GM18909 (cell line): ENCODE measurements at regions not wholly inside any gene's neighbourhood (a gene's known extent, or its start where the extent isn't known, plus 50 kb on each side); places are given as distances from the start of the nearest gene placed in this dataset.
"Not testable (repeated sequence)": the region's sequence is repeated elsewhere in the genome, so short reads cannot be mapped to it uniquely, and the experiment has no call there.

ENCODE experiments used
- ATAC-seq: cut with Tn5 transposase; IDR thresholded peaks from one replicate; pipeline ENCODE4 v1.9.1; 2021; ENCODE audit warnings: mild to moderate bottlenecking; ENCODE audit not compliant: unreplicated experiment, poor library complexity

GRCh38 chr4:122100508-122100907, 51.6 kb upstream of the BLTP1 start:
- ATAC-seq = no peak

- no peak for ATAC-seq
Observed at GRCh38 chr4:122099896-122100295, 52.2 kb upstream of the BLTP1 start.

GRCh38 chr4:122091836-122092405, 60.2 kb upstream of the BLTP1 start:
- ATAC-seq = no peak

- ATAC-seq = no peak
Observed at GRCh38 chr4:122091397-122091796, 60.7 kb upstream of the BLTP1 start.

DNA sequence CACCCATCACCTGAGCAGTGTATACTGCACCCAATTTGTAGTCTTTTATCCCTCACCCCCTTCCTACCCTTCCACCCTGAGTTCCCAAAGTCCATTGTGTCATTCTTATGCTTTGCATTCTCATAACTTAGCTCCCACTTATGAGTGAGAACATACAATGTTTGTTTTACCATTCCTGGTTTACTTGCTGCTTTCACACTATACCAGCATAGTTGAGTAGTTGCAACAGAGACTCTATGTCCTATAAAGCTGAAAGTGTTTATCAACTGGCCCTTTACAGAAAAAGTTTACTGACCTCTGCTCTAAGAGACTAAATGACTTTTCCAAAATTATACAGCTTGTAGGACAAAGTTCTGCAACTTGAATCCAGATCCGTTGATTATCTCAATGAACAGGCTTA, 61.1 kb upstream of the BLTP1 start:
- no peak for ATAC-seq

DNA sequence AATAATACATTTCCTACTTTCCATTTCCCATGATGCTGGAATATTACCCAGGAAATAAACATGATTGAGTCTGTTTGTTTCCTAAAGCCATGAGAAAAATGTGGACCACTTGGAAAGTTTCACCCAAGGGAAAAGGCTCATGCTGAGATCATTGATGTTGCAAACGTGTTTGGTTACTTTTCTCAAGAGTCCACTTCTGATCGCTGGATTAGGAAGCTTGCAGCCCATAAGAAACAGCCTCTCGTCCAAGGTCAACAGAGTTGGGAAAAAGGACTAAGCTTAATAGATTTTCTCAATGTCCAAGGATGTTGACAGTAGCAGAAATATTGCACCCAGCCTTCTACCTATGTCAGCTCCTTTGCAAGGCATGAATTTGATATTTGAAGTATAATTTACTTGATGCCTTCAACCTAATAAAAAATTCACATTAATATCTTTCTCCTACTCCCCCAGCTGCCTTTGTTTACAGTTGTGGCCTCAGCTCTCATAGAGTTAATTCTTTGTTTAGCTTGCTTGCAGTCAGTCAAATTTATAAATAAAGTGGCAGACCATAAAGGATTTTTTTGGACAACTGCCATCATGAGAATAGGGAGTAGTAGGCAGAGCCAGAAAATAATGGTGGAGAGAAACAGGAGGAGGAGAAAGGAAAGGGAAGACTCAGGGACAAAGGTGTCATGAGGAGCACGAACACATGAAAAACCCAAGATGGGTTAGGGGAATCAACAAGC, 65.6 kb upstream of the BLTP1 start:
- ATAC-seq = no peak

DNA sequence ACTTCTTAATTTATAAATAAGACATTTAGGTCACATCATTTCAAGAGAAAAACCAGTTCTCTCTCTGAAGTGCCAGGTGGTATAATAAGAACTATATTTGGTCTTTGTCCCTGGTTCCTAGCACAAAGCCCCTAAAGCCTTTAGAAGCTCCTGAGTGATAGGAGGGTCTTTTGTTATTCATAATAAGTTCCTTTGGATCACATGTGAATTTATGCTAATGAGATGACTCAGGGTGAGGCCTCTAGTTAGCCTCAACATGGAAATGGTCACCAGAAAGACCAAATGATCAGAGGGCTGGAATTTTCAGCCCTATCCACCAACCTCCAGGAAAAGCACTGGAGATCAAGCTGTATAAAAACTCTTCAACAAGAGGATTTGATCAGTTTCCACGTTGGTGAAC, 68.1 kb upstream of the BLTP1 start:
- ATAC-seq = no peak

DNA sequence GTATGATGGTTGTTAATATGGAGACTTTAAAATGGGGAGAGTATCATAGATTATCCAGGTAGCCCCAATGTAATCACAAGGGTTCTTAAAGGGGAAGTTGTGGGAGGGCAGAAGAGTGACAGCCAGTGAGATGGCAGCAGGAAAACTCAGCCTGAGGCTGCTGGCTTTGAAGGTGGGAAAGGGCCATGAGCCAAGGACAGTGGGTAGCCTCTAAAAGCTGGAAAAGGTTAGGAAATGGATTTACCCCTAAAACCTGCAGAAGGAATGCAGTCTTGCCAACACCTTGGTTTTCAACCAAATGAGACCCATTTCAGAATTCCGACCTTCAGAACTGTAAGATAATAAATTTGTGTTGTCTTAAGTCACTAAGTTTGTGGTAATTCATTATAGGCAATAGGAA, 68.8 kb upstream of the BLTP1 start:
- ATAC-seq = no peak

DNA sequence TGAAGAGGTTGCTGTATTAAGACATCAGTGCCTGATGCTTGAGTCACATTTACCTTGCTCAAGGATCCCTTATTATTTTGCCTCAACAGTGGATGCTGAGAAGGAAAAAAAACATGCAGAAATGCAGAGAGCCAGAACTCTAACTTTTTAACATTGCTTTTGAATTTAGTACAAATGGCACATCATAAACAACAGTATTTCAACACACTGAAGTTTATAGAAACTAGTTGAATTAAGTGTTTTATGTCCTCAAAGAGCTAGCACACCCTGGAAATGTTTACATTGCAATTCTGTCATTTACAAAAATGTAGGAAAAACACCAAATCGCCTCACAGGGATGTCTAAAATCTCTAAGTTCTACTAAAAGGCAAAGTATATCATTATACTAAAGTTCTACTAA, 69.5 kb upstream of the BLTP1 start:
- ATAC-seq = no peak

DNA sequence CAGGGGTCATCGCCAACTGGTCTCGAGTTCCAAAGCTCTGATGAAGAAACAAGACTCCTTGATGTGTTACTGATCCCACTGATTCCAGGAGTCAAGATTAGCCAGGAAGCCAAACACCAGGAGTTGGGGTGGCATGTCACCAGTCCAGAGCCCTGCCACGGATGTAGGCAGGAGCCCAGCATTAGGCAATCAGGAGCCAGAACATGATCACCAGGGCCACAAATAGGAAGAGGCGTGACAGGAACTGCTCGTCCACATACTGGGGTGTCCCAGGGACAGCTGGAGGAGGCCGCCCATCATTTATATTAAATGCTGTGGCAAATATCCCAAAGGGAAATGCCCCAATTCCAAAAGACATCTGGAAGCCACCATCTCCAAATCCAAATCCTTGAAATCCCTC, 74.5 kb upstream of the BLTP1 start:
- ATAC-seq = not testable (repeated sequence)

DNA sequence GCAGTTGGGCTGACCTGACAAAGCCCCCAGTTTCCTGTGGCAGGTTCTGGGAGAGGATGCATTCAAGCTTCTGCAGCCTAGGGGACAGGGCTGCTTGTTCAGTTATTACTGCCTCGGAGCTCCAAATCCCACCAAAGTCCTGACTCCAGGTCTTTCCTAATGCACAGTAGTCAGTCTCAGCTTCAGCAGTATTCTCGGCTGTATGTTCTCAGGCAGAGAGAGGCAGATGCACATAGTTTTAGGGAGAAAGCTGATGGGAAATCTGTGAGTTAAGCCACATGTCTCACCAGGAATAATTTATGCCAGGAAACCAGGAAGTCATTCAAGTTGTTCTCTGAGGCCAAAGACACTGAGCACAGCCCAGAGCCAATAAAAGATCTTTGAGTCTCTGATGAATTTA, 75.3 kb upstream of the BLTP1 start:
- not testable (repeated sequence) for ATAC-seq

DNA sequence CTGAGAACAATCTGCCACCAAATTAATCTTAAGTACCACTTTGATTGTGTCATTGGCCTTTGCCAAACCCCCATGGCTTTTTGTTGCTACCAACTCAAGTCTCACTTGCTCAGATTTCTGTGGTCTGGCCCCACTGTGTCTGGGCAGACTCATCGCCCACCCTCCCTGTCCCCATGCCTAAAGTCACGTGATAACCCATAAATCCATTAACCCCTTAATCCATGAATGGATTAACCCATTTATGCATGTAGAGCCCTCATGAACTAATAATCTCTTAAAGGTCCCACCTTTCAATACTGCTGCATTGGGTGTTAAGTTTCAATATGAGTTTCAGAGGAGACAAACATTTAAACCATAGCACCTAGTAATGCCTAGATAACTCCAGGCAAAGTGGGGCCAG, 78.5 kb upstream of the BLTP1 start:
- no peak for ATAC-seq

DNA sequence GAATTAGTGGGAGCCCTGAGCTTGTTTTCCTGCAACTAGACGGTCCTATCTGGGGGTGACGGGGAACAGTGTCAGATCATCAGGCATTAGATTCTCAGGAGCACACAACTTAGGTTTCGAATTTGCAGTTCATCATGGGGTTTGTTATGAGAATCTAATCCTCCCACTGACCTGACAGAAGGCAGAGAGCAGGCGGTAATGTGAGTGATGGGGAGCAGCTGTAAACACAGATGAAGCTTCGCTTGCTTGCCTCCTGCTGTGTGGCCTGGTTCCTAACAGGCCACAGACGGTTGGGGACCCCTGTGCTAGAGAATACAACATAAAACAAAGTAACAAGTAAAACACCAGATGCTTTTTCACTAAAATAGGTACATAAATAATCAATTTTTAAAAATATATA, 86.2 kb upstream of the BLTP1 start:
- no peak for ATAC-seq

- no peak for ATAC-seq
Observed at GRCh38 chr4:122065149-122065548, 87.0 kb upstream of the BLTP1 start.

- ATAC-seq = no peak
Observed at GRCh38 chr4:122053186-122053585, 98.9 kb upstream of the BLTP1 start.

DNA sequence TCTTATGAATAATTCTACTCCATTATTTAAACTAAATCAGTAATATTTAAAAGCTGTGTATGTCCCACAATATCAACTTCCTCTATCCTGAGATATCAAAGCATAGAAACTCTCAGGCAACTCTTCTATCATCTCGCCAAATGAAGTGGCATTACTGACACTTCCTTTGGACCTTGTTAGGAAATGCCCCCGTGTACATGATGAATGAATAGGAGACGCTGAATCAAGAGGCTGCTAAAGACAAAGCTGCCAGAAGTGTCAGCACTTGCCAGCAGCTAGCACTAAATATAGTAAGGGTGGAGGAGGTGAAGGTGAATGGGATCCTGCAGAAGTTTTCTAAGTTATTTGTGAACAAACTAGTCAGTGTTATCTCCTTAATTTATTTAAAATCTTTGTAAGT, 99.5 kb upstream of the BLTP1 start:
- no peak for ATAC-seq

GRCh38 chr4:122050841-122051240, 99.0 kb upstream of the TRPC3 start:
- no peak for ATAC-seq

DNA sequence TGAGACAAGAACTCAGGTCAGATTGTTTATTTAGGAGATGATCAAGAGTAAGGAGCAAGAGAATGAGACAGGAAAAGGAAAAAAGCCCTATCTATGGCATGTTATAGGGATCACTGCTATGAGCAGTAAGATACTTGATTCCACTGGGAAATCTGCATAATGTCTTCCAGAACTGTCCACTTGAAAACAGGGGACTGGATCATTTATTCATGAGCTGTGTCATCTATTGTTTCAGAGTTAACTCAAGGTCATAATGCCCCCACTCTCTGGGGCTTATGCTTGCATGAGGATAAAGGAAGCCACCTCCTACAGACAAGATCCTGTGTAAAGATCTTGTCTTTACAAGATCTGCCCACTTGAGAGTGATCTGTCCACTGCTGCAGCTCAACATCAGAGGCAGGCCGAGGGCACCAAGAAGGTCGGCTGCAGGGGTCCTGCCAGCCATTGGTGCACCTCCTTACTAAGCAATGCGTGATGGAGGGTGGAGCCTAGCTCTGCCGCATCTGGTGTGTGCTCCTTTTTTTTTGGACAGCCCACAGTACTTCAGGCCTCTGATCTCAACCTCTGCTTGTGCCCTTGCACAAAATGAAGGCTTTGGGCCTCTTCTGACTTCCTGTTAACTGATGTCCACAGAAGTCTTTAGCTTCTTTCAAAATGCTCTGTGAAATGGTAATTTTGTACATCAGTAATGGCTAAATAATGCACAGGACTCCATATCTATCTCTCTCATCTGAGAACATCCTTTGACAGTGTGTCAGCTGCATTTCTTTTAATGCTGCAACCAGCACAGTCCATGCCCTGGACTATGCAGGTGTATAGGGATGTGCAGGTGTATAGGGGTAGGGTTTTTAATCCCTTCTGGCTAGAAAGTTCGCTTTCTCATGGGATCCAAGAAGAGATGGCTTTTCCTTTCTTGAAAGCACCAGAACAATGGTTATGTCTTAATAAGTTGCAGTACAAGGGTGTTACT, 95.9 kb upstream of the TRPC3 start:
- no peak for ATAC-seq

GRCh38 chr4:122046255-122046654, 94.4 kb upstream of the TRPC3 start:
- ATAC-seq = no peak

- ATAC-seq = no peak
Observed at GRCh38 chr4:122045533-122045932, 93.7 kb upstream of the TRPC3 start.

DNA sequence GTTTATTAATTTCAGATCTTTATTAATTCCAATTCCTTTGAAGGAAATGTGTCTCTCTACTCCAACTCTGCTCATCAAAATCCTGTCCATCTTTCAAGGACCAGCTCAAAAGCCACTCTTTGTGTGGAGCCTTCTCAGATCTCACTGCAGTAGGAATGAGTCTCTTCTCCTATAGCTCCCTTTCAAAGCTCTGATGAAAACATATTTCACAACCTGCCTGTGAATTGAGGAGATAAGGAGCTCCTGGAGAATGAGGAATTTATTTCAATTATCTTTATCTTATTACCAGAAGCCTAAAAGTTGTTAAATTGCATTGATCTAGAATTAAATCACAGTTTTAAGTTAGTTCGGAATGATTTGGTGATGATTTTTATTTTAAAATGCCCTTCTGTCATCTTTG, 92.6 kb upstream of the TRPC3 start:
- no peak for ATAC-seq
